Gastroesophageal sphincter (tissue), 4 donors: ENCODE measurements at regions not wholly inside any gene's neighbourhood (a gene's known extent, or its start where the extent isn't known, plus 50 kb on each side); places are given as distances from the start of the nearest gene placed in this dataset.
"Not testable (repeated sequence)": the region's sequence is repeated elsewhere in the genome, so short reads cannot be mapped to it uniquely, and the experiment has no call there.

Experiments used
- ATAC-seq: fragments of 150-250 bp; one replicate; pipeline ENCODE4 v1.9.1; 2016; ENCODE audit warnings: mild to moderate bottlenecking, moderate library complexity
- H3K27ac ChIP-seq, 4 donors: fragments of 200-600 bp; sonication (generic) in 3 of 4; 1 replicate in 3 of 4; 2 replicates in 1 of 4; pipeline ENCODE4 v1.5.1; 2016 to 2019
- H3K27me3 ChIP-seq: fragments of 200-600 bp; sonication (generic); one replicate; pipeline ENCODE4 v1.5.1; 2019
- H3K36me3 ChIP-seq, 2 donors: fragments of 200-600 bp; sonication (generic); one replicate each; pipeline ENCODE4 v1.5.1; 2019; ENCODE audit warnings: control low read depth in 1 of 2
- H3K4me1 ChIP-seq, 3 donors: fragments of 200-600 bp; sonication (generic); 1 replicate in 2 of 3; 2 replicates in 1 of 3; pipeline ENCODE4 v1.5.1; 2016 to 2019; ENCODE audit warnings: control low read depth in 2 of 3
- H3K4me3 ChIP-seq, 2 donors: fragments of 200-600 bp; sonication (generic); one replicate each; pipeline ENCODE4 v1.5.1; 2019; ENCODE audit warnings: mild to moderate bottlenecking in 1 of 2, moderate library complexity in 1 of 2
- H3K9me3 ChIP-seq, 3 donors: fragments of 200-600 bp; sonication (generic); one replicate each; pipeline ENCODE4 v1.5.1; 2017 to 2019; ENCODE audit warnings: control low read depth in 2 of 3
- CTCF ChIP-seq, 4 experiments: fragments of 200-600 bp in 2 of 4; fragments of 450-650 bp in 2 of 4; sonication (generic) in 1 of 4; IDR thresholded peaks; one replicate each; pipeline ENCODE4 v1.5.1; 2017 to 2019; ENCODE audit warnings: antibody characterized with exemption in 4 of 4, mild to moderate bottlenecking in 2 of 4, moderate library complexity in 2 of 4
- EP300 ChIP-seq: sonication (generic); formaldehyde crosslinking; IDR thresholded peaks from one replicate; pipeline ENCODE4 v1.6.1; 2017; ENCODE audit warnings: antibody characterized with exemption, mild to moderate bottlenecking
- POLR2A ChIP-seq, 2 donors: fragments of 450-650 bp; IDR thresholded peaks; one replicate each; pipeline ENCODE4 v1.6.1; 2017; ENCODE audit warnings: antibody characterized with exemption in 2 of 2, mild to moderate bottlenecking in 2 of 2, moderate library complexity in 1 of 2
- POLR2AphosphoS5 ChIP-seq: sonication (generic); formaldehyde crosslinking; IDR thresholded peaks from one replicate; pipeline ENCODE4 v1.6.1; 2017; ENCODE audit warnings: antibody characterized with exemption
- WGBS, 2 donors: methylation state at CpG; one replicate each; pipeline ENCODE4 v1.1.5; 2018; ENCODE audit warnings: low coverage in 1 of 2; 5-methylcytosine and 5-hydroxymethylcytosine counted together

- H3K4me1 ChIP-seq: no peaks in the 10 kb centered on the region
- no peaks in the 10 kb centered on the region for H3K36me3 ChIP-seq
- H3K27ac ChIP-seq: no peak overlapping the region
- no peaks in the 10 kb centered on the region for H3K27me3 ChIP-seq
- H3K4me3 ChIP-seq: no peak overlapping the region
- H3K9me3 ChIP-seq: peaks cover 0 to 4% (median 0%) of the 10 kb centered on the region in 3 donors
- no peak for TF ChIP-seq POLR2A (IDR thresholded peaks at IDR 0.05)
- no peak for TF ChIP-seq POLR2AphosphoS5
- no peak for TF ChIP-seq CTCF (IDR thresholded peaks at IDR 0.05)
- no peak for TF ChIP-seq EP300
- no peak for ATAC-seq
- WGBS, 2 donors: 90 to 100% methylated on average over 1 to 2 of the region's 3 CpGs
Measured at GRCh38 chr9:78424299-78424698, 127.4 kb downstream of the PSAT1 start.

- ATAC-seq: no peak
- no peaks in the 10 kb centered on the region for H3K4me1 ChIP-seq
- H3K27ac ChIP-seq: no peak overlapping the region
- TF ChIP-seq POLR2AphosphoS5 (no peak), POLR2A (IDR thresholded peaks at IDR 0.05) (no peak), EP300 (no peak)
- no peak overlapping the region for H3K4me3 ChIP-seq
- H3K9me3 ChIP-seq: peaks cover 0 to 16% (median 0%) of the 10 kb centered on the region in 3 donors
- no peaks in the 10 kb centered on the region for H3K27me3 ChIP-seq
- WGBS, 2 donors: 72 to 80% methylated on average over 2 of the region's 2 CpGs
- H3K36me3 ChIP-seq: no peaks in the 10 kb centered on the region
Measured at GRCh38 chr9:78428640-78429039, 131.7 kb downstream of the PSAT1 start.

GRCh38 chr9:78430387-78430786, 133.5 kb downstream of the PSAT1 start:
- H3K27ac ChIP-seq: no peak overlapping the region
- ATAC-seq: no peak
- H3K9me3 ChIP-seq: peaks cover 0 to 16% (median 0%) of the 10 kb centered on the region in 3 donors

GRCh38 chr9:78431039-78431438, 134.1 kb downstream of the PSAT1 start:
- WGBS, 2 donors: 80 to 100% methylated on average over 4 to 6 of the region's 6 CpGs
- not testable (repeated sequence) for H3K36me3 ChIP-seq, H3K4me3 ChIP-seq, H3K4me1 ChIP-seq, ATAC-seq, H3K27ac ChIP-seq
- Histone ChIP-seq H3K9me3 (peaks cover 0 to 16% (median 0%) of the 10 kb centered on the region in 3 donors), H3K27me3 (peaks cover 17% of the 10 kb centered on the region)

More at GRCh38 chr9:78430387-78430786, 133.5 kb downstream of the PSAT1 start:
- H3K27me3 ChIP-seq: peaks cover 15% of the 10 kb centered on the region
- H3K36me3 ChIP-seq: no peaks in the 10 kb centered on the region
- H3K4me1 ChIP-seq: no peaks in the 10 kb centered on the region
- WGBS, 2 donors: 83% methylated on average over 3 of the region's 3 CpGs
- no peak overlapping the region for H3K4me3 ChIP-seq
- TF ChIP-seq CTCF (IDR thresholded peaks at IDR 0.05): no peak
- no peak for TF ChIP-seq POLR2A (IDR thresholded peaks at IDR 0.05)
- no peak for TF ChIP-seq EP300
- TF ChIP-seq POLR2AphosphoS5: no peak

GRCh38 chr9:78436873-78437272, 139.9 kb downstream of the PSAT1 start:
- peaks cover 17% of the 10 kb centered on the region for H3K27me3 ChIP-seq
- TF ChIP-seq POLR2A (IDR thresholded peaks at IDR 0.05) (no peak), CTCF (IDR thresholded peaks at IDR 0.05) (no peak), EP300 (no peak), POLR2AphosphoS5 (no peak)
- no peak for ATAC-seq
- no peaks in the 10 kb centered on the region for H3K9me3 ChIP-seq
- H3K36me3 ChIP-seq: no peaks in the 10 kb centered on the region
- no peak overlapping the region for H3K27ac ChIP-seq
- H3K4me3 ChIP-seq: no peak overlapping the region
- H3K4me1 ChIP-seq: peaks cover 0 to 16% (median 0%) of the 10 kb centered on the region in 3 donors
- 71 to 86% methylated on average over 1 to 2 of the region's 2 CpGs for WGBS, 2 donors

- ATAC-seq: no peak
- Histone ChIP-seq H3K36me3 (no peaks in the 10 kb centered on the region), H3K4me3 (no peak overlapping the region), H3K9me3 (no peaks in the 10 kb centered on the region), H3K27ac (no peak overlapping the region), H3K4me1 (peaks cover 0 to 16% (median 0%) of the 10 kb centered on the region in 3 donors), H3K27me3 (peaks cover 17% of the 10 kb centered on the region)
- 85 to 100% methylated on average over 1 to 2 of the region's 2 CpGs for WGBS, 2 donors
- TF ChIP-seq EP300 (no peak), POLR2A (IDR thresholded peaks at IDR 0.05) (no peak), CTCF (IDR thresholded peaks at IDR 0.05) (no peak), POLR2AphosphoS5 (no peak)
Measured at GRCh38 chr9:78437296-78437695, 140.4 kb downstream of the PSAT1 start.
